ENCODE measurements at regions not wholly inside any gene's neighbourhood (a gene's known extent, or its start where the extent isn't known, plus 50 kb on each side); places are given as distances from the start of the nearest gene placed in this dataset.

- FAIRE-seq: no peak
- Histone ChIP-seq H2AFZ (ENCODE audit: low read length) (no peak overlapping the region), H3K4me1 (ENCODE audit: insufficient read depth, low read length) (peaks cover 13% of the 10 kb centered on the region), H3K9ac (ENCODE audit: insufficient read depth, low read depth, low read length) (no peak overlapping the region), H3K27ac (ENCODE audit: extremely low read length, insufficient read depth, low read length) (no peak overlapping the region), H3K9me3 (ENCODE audit: low read length) (no peaks in the 10 kb centered on the region), H4K20me1 (ENCODE audit: insufficient read depth, low read length) (no peaks in the 10 kb centered on the region), H3K79me2 (ENCODE audit: insufficient read depth, low read length) (no peaks in the 10 kb centered on the region), H3K36me3 (replicated peaks in 1 of 2; ENCODE audit: control insufficient read depth in 1 of 2, insufficient read depth in 2 of 2, low read length in 2 of 2) (no peaks in the 10 kb centered on the region), H3K4me2 (ENCODE audit: low read depth, low read length) (no peak overlapping the region), H3K27me3 (ENCODE audit: control insufficient read depth in 1 of 2, insufficient read depth in 2 of 2, low read length in 2 of 2) (no peaks in the 10 kb centered on the region; a peak in 1 of 5 replicates), H3K4me3 (replicated peaks in 1 of 3; ENCODE audit: insufficient read depth in 1 of 3, low read depth in 2 of 3, low read length in 3 of 3) (no peak overlapping the region)
- WGBS (ENCODE audit: low lambda C conversion rate): 67% methylated on average over 6 of the region's 6 CpGs
- TF ChIP-seq TAF1 (CRISPR knock-in tag; IDR thresholded peaks at IDR 0.05): no peak
- TF ChIP-seq SIN3A (IDR thresholded peaks at IDR 0.05; ENCODE audit: borderline replicate concordance, low read depth, low read length): no peak
- no peak for TF ChIP-seq ESRRA (CRISPR knock-in tag; IDR thresholded peaks at IDR 0.05; ENCODE audit: low read depth)
- POLR2A ChIA-PET: no interaction called here
- DNase-seq (ENCODE audit: low spot score): no peak
- CTCF ChIA-PET (ENCODE audit: low intra/inter-chr PET ratio, low total read pairs): no interaction called here
- in situ Hi-C loops (cut with HindIII; ENCODE audit: extremely low pct_ligation_motif_present, low pct_unique_long_range_greater_than_20kb): loop anchor here (25.0 kb wide), 1 partner anchor 936 kb away; no protein-coding TSS in a partner anchor
- no peak for ATAC-seq
- intact Hi-C loops (cut with micrococcal nuclease; ENCODE audit: unreplicated experiment): no loop called here
- no TSS peak for BruUV-seq (replicated peaks)
Observed at GRCh38 chr6:87926072-87926471, 121.6 kb upstream of the SPACA1 start.

GRCh38 chr6:87925373-87926060 lies 122.1 kb upstream of the SPACA1 start:
- in situ Hi-C loops (cut with HindIII; ENCODE audit: extremely low pct_ligation_motif_present, low pct_unique_long_range_greater_than_20kb) (loop anchor here (25.0 kb wide), 1 partner anchor 937 kb away; no protein-coding TSS in a partner anchor), intact Hi-C loops (cut with micrococcal nuclease; ENCODE audit: unreplicated experiment) (no loop called here)
- Histone ChIP-seq H3K4me2 (ENCODE audit: low read depth, low read length) (no peak overlapping the region), H3K9me3 (ENCODE audit: low read length) (no peaks in the 10 kb centered on the region), H3K79me2 (ENCODE audit: insufficient read depth, low read length) (no peaks in the 10 kb centered on the region), H4K20me1 (ENCODE audit: insufficient read depth, low read length) (no peaks in the 10 kb centered on the region), H3K9ac (ENCODE audit: insufficient read depth, low read depth, low read length) (no peak overlapping the region), H3K36me3 (replicated peaks in 1 of 2; ENCODE audit: control insufficient read depth in 1 of 2, insufficient read depth in 2 of 2, low read length in 2 of 2) (no peaks in the 10 kb centered on the region), H3K27me3 (ENCODE audit: control insufficient read depth in 1 of 2, insufficient read depth in 2 of 2, low read length in 2 of 2) (no peaks in the 10 kb centered on the region; a peak in 1 of 5 replicates), H3K27ac (ENCODE audit: extremely low read length, insufficient read depth, low read length) (no peak overlapping the region), H3K4me3 (replicated peaks in 1 of 3; ENCODE audit: insufficient read depth in 1 of 3, low read depth in 2 of 3, low read length in 3 of 3) (no peak overlapping the region), H2AFZ (ENCODE audit: low read length) (no peak overlapping the region), H3K4me1 (ENCODE audit: insufficient read depth, low read length) (peaks cover 13% of the 10 kb centered on the region)
- TF ChIP-seq PBX3 (CRISPR knock-in tag; IDR thresholded peaks at IDR 0.05; ENCODE audit: borderline replicate concordance) (no peak), ZNF737 (CRISPR knock-in tag; IDR thresholded peaks at IDR 0.05; ENCODE audit: borderline replicate concordance) (no peak), ZNF569 (CRISPR knock-in tag; IDR thresholded peaks at IDR 0.05; ENCODE audit: borderline replicate concordance) (no peak), AGO2 (optimal IDR thresholded peaks at IDR 0.05; ENCODE audit: low read depth, low read length) (no peak), IRF2 (CRISPR knock-in tag; IDR thresholded peaks at IDR 0.05) (no peak), HCFC1 (IDR thresholded peaks at IDR 0.05; ENCODE audit: low read depth, low read length) (no peak), HIVEP1 (CRISPR knock-in tag; IDR thresholded peaks at IDR 0.05) (no peak)
- ChIA-PET CTCF (ENCODE audit: low intra/inter-chr PET ratio, low total read pairs) (no interaction called here), POLR2A (no interaction called here)
- ATAC-seq (no peak), DNase-seq (ENCODE audit: low spot score) (no peak), FAIRE-seq (no peak)
- WGBS (ENCODE audit: low lambda C conversion rate): 35% methylated on average over 6 of the region's 7 CpGs
- BruUV-seq (replicated peaks): no TSS peak
